ENCODE measurements at regions not wholly inside any gene's neighbourhood (a gene's known extent, or its start where the extent isn't known, plus 50 kb on each side); places are given as distances from the start of the nearest gene placed in this dataset.

DNA sequence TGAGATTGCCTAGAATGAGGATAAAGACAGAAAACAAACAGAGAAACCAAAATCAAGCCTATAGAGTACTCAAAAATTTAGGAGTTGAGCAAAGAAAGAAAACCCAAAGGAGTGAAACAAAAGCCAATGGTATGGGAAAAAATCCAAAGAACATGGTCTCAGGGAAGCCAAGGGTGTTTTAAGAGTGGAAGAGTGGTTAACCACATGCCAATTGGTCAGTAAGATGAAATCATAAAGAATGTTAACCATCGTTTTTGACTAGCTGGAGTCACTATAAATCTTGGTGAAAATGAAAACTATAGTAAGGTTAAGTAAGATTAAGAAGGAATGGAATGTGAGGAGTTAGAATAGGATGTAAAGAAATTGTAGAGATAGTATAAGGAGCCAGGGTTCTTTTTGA, 64.7 kb upstream of the RPL34 start (continued):
- no peak for TF ChIP-seq HOXC10 (CRISPR knock-in tag; IDR thresholded peaks at IDR 0.05)
- no peak for TF ChIP-seq ZEB2 (tag by site-specific recombination; IDR thresholded peaks at IDR 0.05)
- no peak for TF ChIP-seq ZNF138 (tag by site-specific recombination; IDR thresholded peaks at IDR 0.05; ENCODE audit: borderline replicate concordance)
- TF ChIP-seq ZNF785 (tag by site-specific recombination; IDR thresholded peaks at IDR 0.05), result no peak
- no peak for TF ChIP-seq ZBTB8A (tag by site-specific recombination; IDR thresholded peaks at IDR 0.05)
- TF ChIP-seq ZNF175 (tag by site-specific recombination; IDR thresholded peaks at IDR 0.05), result no peak
- no peak for TF ChIP-seq ZNF311 (tag by site-specific recombination; IDR thresholded peaks at IDR 0.05; ENCODE audit: borderline replicate concordance)
- TF ChIP-seq, protein P1, sequence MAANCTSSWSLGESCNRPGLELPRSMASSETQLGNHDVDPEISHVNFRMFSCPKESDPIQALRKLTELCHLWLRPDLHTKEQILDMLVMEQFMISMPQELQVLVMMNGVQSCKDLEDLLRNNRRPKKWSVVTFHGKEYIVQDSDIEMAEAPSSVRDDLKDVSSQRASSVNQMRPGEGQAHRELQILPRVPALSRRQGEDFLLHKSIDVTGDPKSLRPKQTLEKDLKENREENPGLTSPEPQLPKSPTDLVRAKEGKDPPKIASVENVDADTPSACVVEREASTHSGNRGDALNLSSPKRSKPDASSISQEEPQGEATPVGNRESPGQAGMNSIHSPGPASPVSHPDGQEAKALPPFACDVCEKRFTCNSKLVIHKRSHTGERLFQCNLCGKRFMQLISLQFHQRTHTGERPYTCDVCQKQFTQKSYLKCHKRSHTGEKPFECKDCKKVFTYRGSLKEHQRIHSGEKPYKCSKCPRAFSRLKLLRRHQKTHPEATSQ (tag by site-specific recombination; IDR thresholded peaks at IDR 0.05), result no peak
- TF ChIP-seq SP2 (tag by site-specific recombination; IDR thresholded peaks at IDR 0.05), result no peak

DNA sequence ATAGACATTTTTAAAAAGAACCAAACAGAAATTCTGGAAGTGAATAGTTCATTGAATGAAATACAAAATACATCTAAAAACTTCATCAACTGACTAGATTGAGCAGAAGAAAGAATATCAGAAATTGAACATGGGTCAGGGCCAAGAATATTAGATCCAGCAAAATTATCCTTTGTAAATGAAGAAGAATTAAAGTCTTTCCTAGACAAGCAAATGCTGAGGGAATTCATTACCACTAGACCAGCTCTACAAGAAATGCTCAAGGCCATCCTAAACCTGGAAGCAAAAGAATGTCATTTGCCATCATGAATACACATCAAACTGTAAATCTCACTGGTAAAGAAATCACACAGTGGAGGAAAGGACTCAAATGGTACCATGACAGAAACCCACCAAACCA, 72.7 kb upstream of the RPL34 start:
- ChIA-PET CTCF (no interaction called here), POLR2A (no interaction called here)
- H3K36me3 ChIP-seq (ENCODE audit: control insufficient read depth in 2 of 2, insufficient read depth in 1 of 2, low read length in 2 of 2), result no peaks in the 10 kb centered on the region
- H3K27ac ChIP-seq (ENCODE audit: extremely low read depth, low read depth, low read length), result no peak overlapping the region
- TF ChIP-seq TRIM28 (IDR thresholded peaks at IDR 0.05; ENCODE audit: borderline replicate concordance, low read length) (peak; percentile 50; the same call in 1 of the 2 replicates), SETDB1 (IDR thresholded peaks at IDR 0.05; ENCODE audit: insufficient read length, low read length) (peak; percentile 93), ZNF560 (tag by site-specific recombination; IDR thresholded peaks at IDR 0.05; ENCODE audit: borderline replicate concordance) (no peak)
- TF ChIP-seq, protein P2, sequence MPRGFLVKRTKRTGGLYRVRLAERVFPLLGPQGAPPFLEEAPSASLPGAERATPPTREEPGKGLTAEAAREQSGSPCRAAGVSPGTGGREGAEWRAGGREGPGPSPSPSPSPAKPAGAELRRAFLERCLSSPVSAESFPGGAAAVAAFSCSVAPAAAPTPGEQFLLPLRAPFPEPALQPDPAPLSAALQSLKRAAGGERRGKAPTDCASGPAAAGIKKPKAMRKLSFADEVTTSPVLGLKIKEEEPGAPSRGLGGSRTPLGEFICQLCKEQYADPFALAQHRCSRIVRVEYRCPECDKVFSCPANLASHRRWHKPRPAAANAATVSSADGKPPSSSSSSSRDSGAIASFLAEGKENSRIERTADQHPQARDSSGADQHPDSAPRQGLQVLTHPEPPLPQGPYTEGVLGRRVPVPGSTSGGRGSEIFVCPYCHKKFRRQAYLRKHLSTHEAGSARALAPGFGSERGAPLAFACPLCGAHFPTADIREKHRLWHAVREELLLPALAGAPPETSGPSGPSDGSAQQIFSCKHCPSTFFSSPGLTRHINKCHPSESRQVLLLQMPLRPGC (tag by site-specific recombination; IDR thresholded peaks at IDR 0.05), result no peak
- no peaks in the 10 kb centered on the region for H3K9me3 ChIP-seq (ENCODE audit: control insufficient read depth, insufficient read depth, low read depth, low read length)
- no peaks in the 10 kb centered on the region for H3K4me1 ChIP-seq (ENCODE audit: control insufficient read depth, insufficient read depth, low read length)
- H3K4me3 ChIP-seq (ENCODE audit: low read depth, low read length), result no peak overlapping the region

DNA sequence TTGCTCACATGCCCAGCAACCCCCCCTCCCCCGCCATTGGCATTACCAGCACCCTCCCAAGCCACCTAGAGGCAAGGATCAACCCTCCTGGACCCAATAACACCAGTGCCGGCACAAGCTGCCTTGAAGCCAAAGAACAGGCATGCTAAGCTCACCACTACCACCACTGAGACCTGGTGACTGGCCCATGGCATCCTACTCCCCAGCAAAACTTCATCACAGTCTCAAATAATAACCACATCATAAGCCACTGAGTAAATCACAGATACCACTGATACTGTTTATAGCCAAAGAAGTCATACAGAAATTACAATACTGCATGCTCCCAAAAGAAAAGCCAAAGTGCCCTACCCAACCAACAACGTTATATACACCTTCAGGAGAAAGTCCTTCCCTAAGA, 73.6 kb upstream of the RPL34 start:
- Histone ChIP-seq H3K27ac (ENCODE audit: extremely low read depth, low read depth, low read length) (no peak overlapping the region), H3K9me3 (ENCODE audit: control insufficient read depth, insufficient read depth, low read depth, low read length) (no peaks in the 10 kb centered on the region), H3K36me3 (ENCODE audit: control insufficient read depth in 2 of 2, insufficient read depth in 1 of 2, low read length in 2 of 2) (no peaks in the 10 kb centered on the region), H3K4me3 (ENCODE audit: low read depth, low read length) (no peak overlapping the region), H3K4me1 (ENCODE audit: control insufficient read depth, insufficient read depth, low read length) (no peaks in the 10 kb centered on the region)
- ChIA-PET CTCF (no interaction called here), POLR2A (no interaction called here)
- TF ChIP-seq ZBTB21 (tag by site-specific recombination; IDR thresholded peaks at IDR 0.05), result no peak
- TF ChIP-seq, protein P3, sequence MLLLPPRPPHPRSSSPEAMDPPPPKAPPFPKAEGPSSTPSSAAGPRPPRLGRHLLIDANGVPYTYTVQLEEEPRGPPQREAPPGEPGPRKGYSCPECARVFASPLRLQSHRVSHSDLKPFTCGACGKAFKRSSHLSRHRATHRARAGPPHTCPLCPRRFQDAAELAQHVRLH (tag by site-specific recombination; IDR thresholded peaks at IDR 0.05), result no peak
- TF ChIP-seq ZNF501 (tag by site-specific recombination; IDR thresholded peaks at IDR 0.05), result no peak

DNA sequence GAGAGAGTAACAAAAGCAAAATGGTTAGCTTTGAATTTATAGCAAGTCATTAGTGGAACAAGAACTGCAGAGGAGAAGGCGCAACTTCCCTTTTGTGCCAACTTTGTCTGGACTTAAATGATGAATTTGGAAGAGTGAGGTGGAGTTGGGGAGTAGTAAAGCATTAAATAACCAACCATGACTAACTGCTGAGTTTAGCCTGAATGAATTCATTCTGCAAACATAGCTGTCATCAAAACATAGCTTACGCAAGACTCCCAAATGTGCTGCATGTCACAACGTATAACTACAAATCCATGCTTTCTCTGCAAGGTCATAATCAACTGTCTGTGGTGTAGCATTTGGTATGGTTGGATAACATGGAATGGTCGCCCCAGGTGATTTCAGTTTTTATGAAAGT, 75.9 kb upstream of the RPL34 start:
- H3K4me3 ChIP-seq (ENCODE audit: low read depth, low read length), result no peak overlapping the region
- no peak overlapping the region for H3K27ac ChIP-seq (ENCODE audit: extremely low read depth, low read depth, low read length)
- H3K9me3 ChIP-seq (ENCODE audit: control insufficient read depth, insufficient read depth, low read depth, low read length), result no peaks in the 10 kb centered on the region
- no peaks in the 10 kb centered on the region for H3K4me1 ChIP-seq (ENCODE audit: control insufficient read depth, insufficient read depth, low read length)
- ChIA-PET CTCF (no interaction called here), POLR2A (interaction anchor here (0.6 kb wide), 1 partner anchor 31 kb away, joined by 3 read pairs; no protein-coding TSS in a partner anchor)
- H3K36me3 ChIP-seq (ENCODE audit: control insufficient read depth in 2 of 2, insufficient read depth in 1 of 2, low read length in 2 of 2), result no peaks in the 10 kb centered on the region
- TF ChIP-seq ZNF433 (tag by site-specific recombination; IDR thresholded peaks at IDR 0.05; ENCODE audit: low read depth), result no peak
- no peak for TF ChIP-seq ZIC2 (tag by site-specific recombination; IDR thresholded peaks at IDR 0.05)
- no peak for TF ChIP-seq ZNF366 (tag by site-specific recombination; conservative IDR thresholded peaks at IDR 0.05)
- TF ChIP-seq, protein P4, sequence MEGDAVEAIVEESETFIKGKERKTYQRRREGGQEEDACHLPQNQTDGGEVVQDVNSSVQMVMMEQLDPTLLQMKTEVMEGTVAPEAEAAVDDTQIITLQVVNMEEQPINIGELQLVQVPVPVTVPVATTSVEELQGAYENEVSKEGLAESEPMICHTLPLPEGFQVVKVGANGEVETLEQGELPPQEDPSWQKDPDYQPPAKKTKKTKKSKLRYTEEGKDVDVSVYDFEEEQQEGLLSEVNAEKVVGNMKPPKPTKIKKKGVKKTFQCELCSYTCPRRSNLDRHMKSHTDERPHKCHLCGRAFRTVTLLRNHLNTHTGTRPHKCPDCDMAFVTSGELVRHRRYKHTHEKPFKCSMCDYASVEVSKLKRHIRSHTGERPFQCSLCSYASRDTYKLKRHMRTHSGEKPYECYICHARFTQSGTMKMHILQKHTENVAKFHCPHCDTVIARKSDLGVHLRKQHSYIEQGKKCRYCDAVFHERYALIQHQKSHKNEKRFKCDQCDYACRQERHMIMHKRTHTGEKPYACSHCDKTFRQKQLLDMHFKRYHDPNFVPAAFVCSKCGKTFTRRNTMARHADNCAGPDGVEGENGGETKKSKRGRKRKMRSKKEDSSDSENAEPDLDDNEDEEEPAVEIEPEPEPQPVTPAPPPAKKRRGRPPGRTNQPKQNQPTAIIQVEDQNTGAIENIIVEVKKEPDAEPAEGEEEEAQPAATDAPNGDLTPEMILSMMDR (tag by site-specific recombination; IDR thresholded peaks at IDR 0.05), result no peak
- TF ChIP-seq ZNF768 (tag by site-specific recombination; IDR thresholded peaks at IDR 0.05), result no peak
- no peak for TF ChIP-seq ZNF214 (tag by site-specific recombination; IDR thresholded peaks at IDR 0.05; ENCODE audit: borderline replicate concordance)
